Esophagus muscularis mucosa (tissue), 3 donors: ENCODE measurements at regions not wholly inside any gene's neighbourhood (a gene's known extent, or its start where the extent isn't known, plus 50 kb on each side); places are given as distances from the start of the nearest gene placed in this dataset.

ENCODE experiments used
- CTCF ChIP-seq, 3 experiments: fragments of 200-600 bp in 2 of 3; fragments of 450-650 bp in 1 of 3; sonication (generic) in 2 of 3; IDR thresholded peaks; one replicate each; pipeline ENCODE4 v1.5.1; 2017 to 2019; ENCODE audit warnings: antibody characterized with exemption in 3 of 3, mild to moderate bottlenecking in 2 of 3, moderate library complexity in 1 of 3
- POLR2A ChIP-seq: fragments of 450-650 bp; IDR thresholded peaks from one replicate; pipeline ENCODE4 v1.6.1; 2017; ENCODE audit warnings: antibody characterized with exemption, moderate library complexity, mild to moderate bottlenecking, low read depth

GRCh38 chr5:175263776-175264175 is 180.2 kb downstream of the DRD1 start:
- TF ChIP-seq CTCF (IDR thresholded peaks at IDR 0.05) (no peak), POLR2A (no peak)
